ENCODE measurements at regions not wholly inside any gene's neighbourhood (a gene's known extent, or its start where the extent isn't known, plus 50 kb on each side); places are given as distances from the start of the nearest gene placed in this dataset.

DNA sequence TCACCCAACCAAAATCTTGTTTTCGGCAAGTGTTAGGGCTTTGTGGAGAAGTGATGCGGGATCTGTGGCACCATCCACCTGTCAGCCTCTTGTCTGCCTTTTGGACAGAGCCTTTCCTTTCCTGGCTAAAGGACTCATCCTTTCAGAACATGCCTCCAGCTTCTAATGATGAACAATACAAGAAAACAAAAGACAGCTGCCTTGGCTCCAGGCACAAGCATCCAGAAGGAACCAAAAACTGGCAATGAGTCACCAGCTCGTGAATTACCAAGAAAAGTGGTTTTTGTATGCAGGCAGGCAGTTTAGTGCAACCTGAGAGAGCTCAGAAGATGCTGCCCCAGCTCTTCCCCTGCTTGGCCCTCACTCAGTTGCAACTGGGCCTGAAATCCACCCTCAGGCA, 84.6 kb upstream of the NAMPT start (continued):
- TF ChIP-seq ZNF677 (tag by site-specific recombination; IDR thresholded peaks at IDR 0.05) (no peak), YY2 (tag by site-specific recombination; IDR thresholded peaks at IDR 0.05) (no peak), ZBTB17 (tag by site-specific recombination; IDR thresholded peaks at IDR 0.05) (no peak)

DNA sequence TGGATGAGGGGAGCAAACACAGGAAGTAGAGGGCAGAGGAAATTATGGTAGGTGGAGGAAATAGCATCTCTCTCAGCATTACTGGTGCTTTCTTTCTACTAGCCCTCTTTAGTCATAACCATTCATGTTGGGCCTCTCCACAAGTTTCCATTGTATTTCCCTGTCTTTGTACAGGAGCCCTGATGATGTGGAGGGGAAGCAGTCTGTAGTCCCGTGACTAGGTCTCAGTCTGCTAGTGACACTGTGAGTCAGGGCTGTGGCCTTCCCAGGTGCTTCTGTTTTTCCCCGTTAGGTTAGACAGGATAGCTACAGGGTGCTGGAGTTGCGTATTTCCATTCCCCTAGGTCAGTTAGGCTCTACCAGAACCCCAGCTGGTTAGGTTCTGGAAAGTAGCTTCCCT, 82.9 kb upstream of the NAMPT start:
- H3K4me1 ChIP-seq (ENCODE audit: control insufficient read depth, insufficient read depth, low read length), result no peaks in the 10 kb centered on the region
- TF ChIP-seq ZNF600 (tag by site-specific recombination; IDR thresholded peaks at IDR 0.05) (no peak), ZNF510 (tag by site-specific recombination; IDR thresholded peaks at IDR 0.05; ENCODE audit: insufficient replicate concordance) (no peak), ZNF701 (tag by site-specific recombination; IDR thresholded peaks at IDR 0.05) (no peak), ZSCAN23 (tag by site-specific recombination; IDR thresholded peaks at IDR 0.05) (no peak), ZNF2 (tag by site-specific recombination; IDR thresholded peaks at IDR 0.05) (no peak), ZNF544 (tag by site-specific recombination; IDR thresholded peaks at IDR 0.05) (no peak), ZXDB (tag by site-specific recombination; IDR thresholded peaks at IDR 0.05) (no peak), ZNF239 (tag by site-specific recombination; IDR thresholded peaks at IDR 0.05) (no peak)
- TF ChIP-seq, protein P1, sequence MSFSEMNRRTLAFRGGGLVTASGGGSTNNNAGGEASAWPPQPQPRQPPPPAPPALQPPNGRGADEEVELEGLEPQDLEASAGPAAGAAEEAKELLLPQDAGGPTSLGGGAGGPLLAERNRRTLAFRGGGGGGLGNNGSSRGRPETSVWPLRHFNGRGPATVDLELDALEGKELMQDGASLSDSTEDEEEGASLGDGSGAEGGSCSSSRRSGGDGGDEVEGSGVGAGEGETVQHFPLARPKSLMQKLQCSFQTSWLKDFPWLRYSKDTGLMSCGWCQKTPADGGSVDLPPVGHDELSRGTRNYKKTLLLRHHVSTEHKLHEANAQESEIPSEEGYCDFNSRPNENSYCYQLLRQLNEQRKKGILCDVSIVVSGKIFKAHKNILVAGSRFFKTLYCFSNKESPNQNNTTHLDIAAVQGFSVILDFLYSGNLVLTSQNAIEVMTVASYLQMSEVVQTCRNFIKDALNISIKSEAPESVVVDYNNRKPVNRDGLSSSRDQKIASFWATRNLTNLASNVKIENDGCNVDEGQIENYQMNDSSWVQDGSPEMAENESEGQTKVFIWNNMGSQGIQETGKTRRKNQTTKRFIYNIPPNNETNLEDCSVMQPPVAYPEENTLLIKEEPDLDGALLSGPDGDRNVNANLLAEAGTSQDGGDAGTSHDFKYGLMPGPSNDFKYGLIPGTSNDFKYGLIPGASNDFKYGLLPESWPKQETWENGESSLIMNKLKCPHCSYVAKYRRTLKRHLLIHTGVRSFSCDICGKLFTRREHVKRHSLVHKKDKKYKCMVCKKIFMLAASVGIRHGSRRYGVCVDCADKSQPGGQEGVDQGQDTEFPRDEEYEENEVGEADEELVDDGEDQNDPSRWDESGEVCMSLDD (tag by site-specific recombination; IDR thresholded peaks at IDR 0.05), result no peak
- ChIA-PET CTCF (interaction anchor here (0.6 to 2.3 kb wide), 6 partner anchors 9 to 765 kb away, joined by 3 to 10 read pairs (median 5); no protein-coding TSS in a partner anchor), POLR2A (no interaction called here)
- H3K36me3 ChIP-seq (ENCODE audit: control insufficient read depth in 2 of 2, insufficient read depth in 1 of 2, low read length in 2 of 2), result no peaks in the 10 kb centered on the region
- no peaks in the 10 kb centered on the region for H3K9me3 ChIP-seq (ENCODE audit: control insufficient read depth, insufficient read depth, low read depth, low read length)
- H3K4me3 ChIP-seq (ENCODE audit: low read depth, low read length), result no peak overlapping the region
- no peak overlapping the region for H3K27ac ChIP-seq (ENCODE audit: extremely low read depth, low read depth, low read length)

DNA sequence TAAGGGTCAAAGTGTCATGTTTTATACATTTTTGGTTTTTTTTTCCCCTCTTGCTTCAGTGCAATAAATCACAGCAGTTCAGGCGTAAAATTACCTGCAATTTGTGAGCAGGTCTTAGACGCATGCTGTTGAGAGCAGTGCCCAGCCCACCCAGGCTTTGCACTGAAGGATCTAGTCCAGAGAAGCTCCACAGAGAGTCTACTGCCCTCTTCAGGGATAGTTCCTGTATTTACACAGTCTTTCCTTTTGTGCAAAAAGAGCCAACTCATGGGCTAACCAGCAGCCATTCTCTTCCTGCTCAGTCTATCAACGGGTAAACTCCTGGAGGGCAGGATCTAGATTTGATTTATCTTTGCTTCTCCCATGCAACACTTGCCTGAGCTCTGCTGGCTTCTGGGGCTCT, 82.2 kb upstream of the NAMPT start:
- no peak overlapping the region for H3K27ac ChIP-seq (ENCODE audit: extremely low read depth, low read depth, low read length)
- TF ChIP-seq ZNF366 (tag by site-specific recombination; conservative IDR thresholded peaks at IDR 0.05) (no peak), ZNF561 (tag by site-specific recombination; IDR thresholded peaks at IDR 0.05; ENCODE audit: borderline replicate concordance) (no peak), ZNF174 (tag by site-specific recombination; IDR thresholded peaks at IDR 0.05) (no peak), ZNF677 (tag by site-specific recombination; IDR thresholded peaks at IDR 0.05) (no peak), ZNF335 (tag by site-specific recombination; conservative IDR thresholded peaks at IDR 0.05) (no peak), ZNF423 (tag by site-specific recombination; IDR thresholded peaks at IDR 0.05) (no peak), ZNF211 (tag by site-specific recombination; IDR thresholded peaks at IDR 0.05; ENCODE audit: low read depth) (no peak)
- H3K4me3 ChIP-seq (ENCODE audit: low read depth, low read length), result no peak overlapping the region
- H3K36me3 ChIP-seq (ENCODE audit: control insufficient read depth in 2 of 2, insufficient read depth in 1 of 2, low read length in 2 of 2), result no peaks in the 10 kb centered on the region
- CTCF ChIA-PET, result interaction anchor here (0.5 to 2.3 kb wide), 9 partner anchors 10 to 764 kb away, joined by 3 to 10 read pairs (median 3); no protein-coding TSS in a partner anchor
- H3K9me3 ChIP-seq (ENCODE audit: control insufficient read depth, insufficient read depth, low read depth, low read length), result no peaks in the 10 kb centered on the region
- H3K4me1 ChIP-seq (ENCODE audit: control insufficient read depth, insufficient read depth, low read length), result no peaks in the 10 kb centered on the region
- POLR2A ChIA-PET, result no interaction called here

DNA sequence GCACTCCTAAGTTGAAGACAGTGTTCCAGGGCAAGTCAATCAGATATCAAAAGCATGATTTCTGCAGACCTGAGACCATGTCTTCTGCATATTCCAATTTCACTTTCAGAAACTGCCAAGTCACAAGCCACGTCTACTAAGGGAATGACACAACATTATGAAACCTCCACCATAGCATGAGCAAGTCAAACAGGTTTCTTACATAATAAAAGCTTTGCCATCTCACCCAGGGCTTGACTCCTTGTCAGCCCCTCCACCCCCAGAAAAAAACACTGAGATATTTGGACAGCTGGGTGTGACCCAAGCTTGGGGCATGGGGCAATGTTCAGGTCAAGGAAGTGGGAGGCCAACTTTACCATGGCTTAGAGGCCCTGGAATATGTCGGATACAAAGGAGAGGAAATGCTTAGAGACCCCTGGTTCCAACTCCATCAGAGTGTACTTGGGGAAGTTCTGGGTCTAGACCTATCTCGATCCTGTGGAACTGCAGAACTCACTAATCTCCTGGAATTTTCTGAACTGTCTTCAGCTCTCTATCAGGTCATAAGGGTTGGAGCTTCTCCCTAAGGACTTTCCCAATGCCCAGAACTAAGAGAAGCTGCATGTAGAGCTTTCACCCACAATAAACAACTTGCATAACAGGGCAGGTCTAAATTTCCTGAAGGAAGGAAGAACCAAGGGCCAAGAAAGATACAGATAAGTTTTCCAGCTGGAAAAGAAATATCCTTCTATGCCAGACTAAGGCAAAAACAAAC, 80.6 kb upstream of the NAMPT start:
- no peaks in the 10 kb centered on the region for H3K36me3 ChIP-seq (ENCODE audit: control insufficient read depth in 2 of 2, insufficient read depth in 1 of 2, low read length in 2 of 2)
- no peak overlapping the region for H3K4me3 ChIP-seq (ENCODE audit: low read depth, low read length)
- H3K4me1 ChIP-seq (ENCODE audit: control insufficient read depth, insufficient read depth, low read length), result no peaks in the 10 kb centered on the region
- ChIA-PET POLR2A (no interaction called here), CTCF (interaction anchor here (0.6 to 2.4 kb wide), 4 partner anchors 35 to 1506 kb away, joined by 3 to 6 read pairs (median 3); no protein-coding TSS in a partner anchor)
- H3K27ac ChIP-seq (ENCODE audit: extremely low read depth, low read depth, low read length), result no peak overlapping the region
- H3K9me3 ChIP-seq (ENCODE audit: control insufficient read depth, insufficient read depth, low read depth, low read length), result no peaks in the 10 kb centered on the region
- TF ChIP-seq ZNF274 (IDR thresholded peaks at IDR 0.05; ENCODE audit: low read length) (no peak), ZNF274 (tag by site-specific recombination; IDR thresholded peaks at IDR 0.05; ENCODE audit: borderline replicate concordance) (no peak), KLF8 (tag by site-specific recombination; IDR thresholded peaks at IDR 0.05) (no peak), ZNF585B (tag by site-specific recombination; IDR thresholded peaks at IDR 0.05) (no peak), ZNF37A (tag by site-specific recombination; IDR thresholded peaks at IDR 0.05) (no peak)
- TF ChIP-seq, protein P2, sequence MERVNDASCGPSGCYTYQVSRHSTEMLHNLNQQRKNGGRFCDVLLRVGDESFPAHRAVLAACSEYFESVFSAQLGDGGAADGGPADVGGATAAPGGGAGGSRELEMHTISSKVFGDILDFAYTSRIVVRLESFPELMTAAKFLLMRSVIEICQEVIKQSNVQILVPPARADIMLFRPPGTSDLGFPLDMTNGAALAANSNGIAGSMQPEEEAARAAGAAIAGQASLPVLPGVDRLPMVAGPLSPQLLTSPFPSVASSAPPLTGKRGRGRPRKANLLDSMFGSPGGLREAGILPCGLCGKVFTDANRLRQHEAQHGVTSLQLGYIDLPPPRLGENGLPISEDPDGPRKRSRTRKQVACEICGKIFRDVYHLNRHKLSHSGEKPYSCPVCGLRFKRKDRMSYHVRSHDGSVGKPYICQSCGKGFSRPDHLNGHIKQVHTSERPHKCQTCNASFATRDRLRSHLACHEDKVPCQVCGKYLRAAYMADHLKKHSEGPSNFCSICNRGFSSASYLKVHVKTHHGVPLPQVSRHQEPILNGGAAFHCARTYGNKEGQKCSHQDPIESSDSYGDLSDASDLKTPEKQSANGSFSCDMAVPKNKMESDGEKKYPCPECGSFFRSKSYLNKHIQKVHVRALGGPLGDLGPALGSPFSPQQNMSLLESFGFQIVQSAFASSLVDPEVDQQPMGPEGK (tag by site-specific recombination; IDR thresholded peaks at IDR 0.05), result no peak
- TF ChIP-seq, protein P3, sequence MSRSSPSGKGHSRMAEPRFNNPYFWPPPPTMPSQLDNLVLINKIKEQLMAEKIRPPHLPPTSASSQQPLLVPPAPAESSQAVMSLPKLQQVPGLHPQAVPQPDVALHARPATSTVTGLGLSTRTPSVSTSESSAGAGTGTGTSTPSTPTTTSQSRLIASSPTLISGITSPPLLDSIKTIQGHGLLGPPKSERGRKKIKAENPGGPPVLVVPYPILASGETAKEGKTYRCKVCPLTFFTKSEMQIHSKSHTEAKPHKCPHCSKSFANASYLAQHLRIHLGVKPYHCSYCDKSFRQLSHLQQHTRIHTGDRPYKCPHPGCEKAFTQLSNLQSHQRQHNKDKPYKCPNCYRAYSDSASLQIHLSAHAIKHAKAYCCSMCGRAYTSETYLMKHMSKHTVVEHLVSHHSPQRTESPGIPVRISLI (tag by site-specific recombination; IDR thresholded peaks at IDR 0.05), result no peak
